Vagina (tissue), 2 donors: ENCODE measurements at regions not wholly inside any gene's neighbourhood (a gene's known extent, or its start where the extent isn't known, plus 50 kb on each side); places are given as distances from the start of the nearest gene placed in this dataset.
"Not testable (repeated sequence)": the region's sequence is repeated elsewhere in the genome, so short reads cannot be mapped to it uniquely, and the experiment has no call there.

Experiments used
- DNase-seq, 2 donors: peaks; one replicate each; pipeline ENCODE4 v3.0.0-alpha.2; 2017; ENCODE audit errors: extremely low spot score in 2 of 2
- H3K27ac ChIP-seq: fragments of 200-600 bp; sonication (generic); one replicate; pipeline ENCODE4 v1.5.1; 2019
- H3K27me3 ChIP-seq: fragments of 200-600 bp; sonication (generic); one replicate; pipeline ENCODE4 v1.5.1; 2019
- H3K36me3 ChIP-seq, 2 donors: fragments of 200-600 bp; sonication (generic); one replicate each; pipeline ENCODE4 v1.5.1; 2017 to 2019
- H3K4me1 ChIP-seq: fragments of 200-600 bp; sonication (generic); one replicate; pipeline ENCODE4 v1.5.1; 2019
- H3K4me3 ChIP-seq, 2 donors: fragments of 200-600 bp; sonication (generic); 1 replicate in 1 of 2; 2 replicates in 1 of 2; pipeline ENCODE4 v1.5.1; 2016 to 2019
- H3K9me3 ChIP-seq: fragments of 200-600 bp; sonication (generic); one replicate; pipeline ENCODE4 v1.5.1; 2019
- CTCF ChIP-seq, 3 experiments: fragments of 450-650 bp in 2 of 3; fragments of 200-600 bp in 1 of 3; sonication (generic) in 1 of 3; IDR thresholded peaks; one replicate each; pipeline ENCODE4 v1.5.1; 2017 to 2019; ENCODE audit warnings: antibody characterized with exemption in 3 of 3, mild to moderate bottlenecking in 2 of 3, moderate library complexity in 2 of 3
- POLR2A ChIP-seq, 2 donors: fragments of 450-650 bp; IDR thresholded peaks; one replicate each; pipeline ENCODE4 v1.6.1; 2017; ENCODE audit warnings: antibody characterized with exemption in 2 of 2, mild to moderate bottlenecking in 2 of 2, moderate library complexity in 2 of 2
- POLR2AphosphoS5 ChIP-seq, 2 donors: sonication (generic); formaldehyde crosslinking; IDR thresholded peaks; one replicate each; pipeline ENCODE4 v1.9.0; 2017; ENCODE audit warnings: antibody characterized with exemption in 2 of 2, mild to moderate bottlenecking in 2 of 2, low read depth in 1 of 2; ENCODE audit not compliant: insufficient read depth in 1 of 2
- intact Hi-C: fragments of 100-400 bp; cut with DNase I; formaldehyde crosslinking; loops from one replicate; pipeline ENCODE4 v1.15.1; 2023

- Histone ChIP-seq H3K4me1 (no peaks in the 10 kb centered on the region), H3K27me3 (no peaks in the 10 kb centered on the region), H3K36me3 (no peaks in the 10 kb centered on the region), H3K4me3 (no peak overlapping the region), H3K9me3 (no peaks in the 10 kb centered on the region), H3K27ac (no peak overlapping the region)
- TF ChIP-seq CTCF (IDR thresholded peaks at IDR 0.05) = no peak
- no peak for TF ChIP-seq POLR2AphosphoS5 (IDR thresholded peaks at IDR 0.05; ENCODE audit: insufficient read depth in 1 of 2, low read depth in 1 of 2)
- no peak for TF ChIP-seq POLR2A (IDR thresholded peaks at IDR 0.05)
- intact Hi-C loops = loop anchor here (1.0 kb wide), 1 partner anchor 39 kb away; no protein-coding TSS in a partner anchor
- DNase-seq = no peak
Measured at GRCh38 chr7:152947686-152948085, 188.1 kb downstream of the ACTR3B start.

GRCh38 chr7:152949253-152949652, 189.7 kb downstream of the ACTR3B start:
- Histone ChIP-seq H3K4me1 (no peaks in the 10 kb centered on the region), H3K9me3 (no peaks in the 10 kb centered on the region), H3K4me3 (no peak overlapping the region), H3K36me3 (no peaks in the 10 kb centered on the region), H3K27ac (no peak overlapping the region), H3K27me3 (no peaks in the 10 kb centered on the region)
- no peak for DNase-seq
- intact Hi-C loops = no loop called here
- TF ChIP-seq POLR2AphosphoS5 (IDR thresholded peaks at IDR 0.05; ENCODE audit: insufficient read depth in 1 of 2, low read depth in 1 of 2) (no peak), POLR2A (IDR thresholded peaks at IDR 0.05) (no peak), CTCF (IDR thresholded peaks at IDR 0.05) (no peak)

- Histone ChIP-seq H3K4me3 (no peak overlapping the region), H3K36me3 (no peaks in the 10 kb centered on the region), H3K9me3 (no peaks in the 10 kb centered on the region), H3K27me3 (no peaks in the 10 kb centered on the region), H3K27ac (no peak overlapping the region), H3K4me1 (no peaks in the 10 kb centered on the region)
- DNase-seq = no peak
- intact Hi-C loops = no loop called here
- TF ChIP-seq CTCF (IDR thresholded peaks at IDR 0.05) = no peak
- TF ChIP-seq POLR2A (IDR thresholded peaks at IDR 0.05) = no peak
- no peak for TF ChIP-seq POLR2AphosphoS5 (IDR thresholded peaks at IDR 0.05; ENCODE audit: insufficient read depth in 1 of 2, low read depth in 1 of 2)
Measured at GRCh38 chr7:152949790-152950189, 190.2 kb downstream of the ACTR3B start.

GRCh38 chr7:152956006-152956405, 196.5 kb downstream of the ACTR3B start:
- TF ChIP-seq CTCF (IDR thresholded peaks at IDR 0.05) = no peak
- TF ChIP-seq POLR2AphosphoS5 (IDR thresholded peaks at IDR 0.05; ENCODE audit: insufficient read depth in 1 of 2, low read depth in 1 of 2) = no peak
- no peak for TF ChIP-seq POLR2A (IDR thresholded peaks at IDR 0.05)
- no peaks in the 10 kb centered on the region for H3K4me1 ChIP-seq
- no peak for DNase-seq
- H3K4me3 ChIP-seq = no peak overlapping the region
- H3K9me3 ChIP-seq = peaks cover 2% of the 10 kb centered on the region
- no peak overlapping the region for H3K27ac ChIP-seq
- intact Hi-C loops = no loop called here
- H3K36me3 ChIP-seq = no peaks in the 10 kb centered on the region
- no peaks in the 10 kb centered on the region for H3K27me3 ChIP-seq

GRCh38 chr7:152959610-152960009, 200.1 kb downstream of the ACTR3B start:
- DNase-seq = no peak
- Histone ChIP-seq H3K27me3 (no peaks in the 10 kb centered on the region), H3K4me1 (no peaks in the 10 kb centered on the region), H3K36me3 (no peaks in the 10 kb centered on the region), H3K9me3 (peaks cover 5% of the 10 kb centered on the region), H3K4me3 (no peak overlapping the region), H3K27ac (no peak overlapping the region)
- intact Hi-C loops = loop anchor here (10.0 kb wide), 1 partner anchor 1035 kb away; no protein-coding TSS in a partner anchor
- TF ChIP-seq CTCF (IDR thresholded peaks at IDR 0.05) (no peak), POLR2AphosphoS5 (IDR thresholded peaks at IDR 0.05; ENCODE audit: insufficient read depth in 1 of 2, low read depth in 1 of 2) (no peak)

- intact Hi-C loops = loop anchor here (10.0 kb wide), 1 partner anchor 1033 kb away; no protein-coding TSS in a partner anchor
- not testable (repeated sequence) for H3K27ac ChIP-seq, H3K4me3 ChIP-seq, H3K4me1 ChIP-seq, H3K9me3 ChIP-seq, H3K36me3 ChIP-seq, DNase-seq, H3K27me3 ChIP-seq
Measured at GRCh38 chr7:152961796-152962195, 202.2 kb downstream of the ACTR3B start.
